GM12873 (cell line): ENCODE measurements at regions not wholly inside any gene's neighbourhood (a gene's known extent, or its start where the extent isn't known, plus 50 kb on each side); places are given as distances from the start of the nearest gene placed in this dataset.

Experiments
- CTCF ChIP-seq: IDR thresholded peaks from 2 replicates; pipeline ENCODE4 v1.5.1; 2012; ENCODE audit warnings: low read depth, mild to moderate bottlenecking, moderate library complexity, low read length, control low read depth; ENCODE audit not compliant: insufficient read depth; ENCODE audit errors: missing control alignments

GRCh38 chr9:23123048-23123632, 676.5 kb downstream of the DMRTA1 start:
- peak; percentile 48 for TF ChIP-seq CTCF

DNA sequence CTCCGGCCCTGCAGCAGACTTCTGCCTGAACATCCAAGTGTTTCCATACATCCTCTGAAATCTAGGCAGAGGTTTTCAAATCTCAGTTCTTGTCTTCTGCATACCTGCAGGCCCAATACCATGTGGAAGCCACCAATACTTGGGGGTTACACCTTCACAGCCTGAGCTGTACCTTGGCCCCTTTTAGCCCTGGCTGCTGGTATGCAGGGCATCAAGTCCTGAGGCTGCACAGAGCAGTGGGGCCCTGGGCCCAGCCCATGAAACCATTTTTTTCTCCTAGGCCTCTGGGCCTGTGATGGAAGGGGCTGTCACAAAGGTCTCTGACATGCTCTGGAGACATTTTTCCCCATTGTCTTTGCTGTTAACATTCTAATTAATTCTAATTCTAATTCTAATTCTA, 680.6 kb downstream of the ELAVL2 start:
- no peak for TF ChIP-seq CTCF

- TF ChIP-seq CTCF: peak; percentile 20
These were observed 673.0 kb downstream of the ELAVL2 start for GRCh38 chr9:23153058-23153457.

GRCh38 chr9:23160491-23160890, 665.5 kb downstream of the ELAVL2 start:
- TF ChIP-seq CTCF: no peak

- no peak for TF ChIP-seq CTCF
These were observed 665.0 kb downstream of the ELAVL2 start for GRCh38 chr9:23160952-23161469.

DNA sequence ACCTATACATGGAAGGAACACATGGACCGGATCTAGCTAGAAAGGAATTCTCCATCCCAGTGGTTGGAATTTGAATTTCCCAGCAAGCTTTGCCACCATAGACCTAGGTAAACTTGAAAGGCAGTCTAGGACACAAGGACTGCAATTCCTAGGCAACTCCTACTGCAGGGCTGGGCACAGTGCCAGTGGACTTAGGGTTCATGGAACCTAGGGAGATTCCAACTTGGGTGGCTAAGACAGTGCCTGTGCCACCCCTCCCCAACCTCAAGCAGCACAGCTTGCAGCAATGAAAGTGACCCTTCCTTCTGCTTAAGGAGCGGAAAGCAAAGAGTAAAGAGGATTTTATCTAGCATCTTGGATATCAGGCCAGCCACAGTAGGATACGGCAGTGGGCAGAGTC, 663.3 kb downstream of the ELAVL2 start:
- TF ChIP-seq CTCF: no peak

GRCh38 chr9:23171479-23171878, 654.6 kb downstream of the ELAVL2 start:
- TF ChIP-seq CTCF: no peak
